Kidney glomerular epithelial cell (primary cell): ENCODE measurements at regions not wholly inside any gene's neighbourhood (a gene's known extent, or its start where the extent isn't known, plus 50 kb on each side); places are given as distances from the start of the nearest gene placed in this dataset.
"Not testable (repeated sequence)": the region's sequence is repeated elsewhere in the genome, so short reads cannot be mapped to it uniquely, and the experiment has no call there.

Experiments
- DNase-seq: peaks from one replicate; lab custom pipeline; 2025; lab: John Stamatoyannopoulos, UW

DNA sequence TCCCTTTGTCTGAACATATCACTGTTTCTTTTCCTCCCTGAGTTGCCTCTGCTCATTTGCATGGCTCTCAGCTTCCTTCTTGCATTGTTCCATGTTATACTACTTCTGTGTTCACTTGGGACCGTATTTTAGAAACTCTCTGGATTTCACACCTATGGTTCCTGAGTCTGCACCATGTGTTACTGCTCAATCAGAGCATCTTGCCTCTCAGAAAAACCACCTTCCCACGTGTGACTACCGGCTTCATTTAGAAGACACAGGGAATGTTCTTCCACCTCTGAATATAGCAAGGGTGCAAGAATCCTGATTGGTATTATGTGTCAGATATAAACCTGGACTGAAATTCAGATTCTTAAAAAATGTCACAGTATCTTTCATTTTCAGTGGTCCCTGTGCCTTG lies 731.2 kb downstream of the TDRD15 start:
- no peak for DNase-seq

DNA sequence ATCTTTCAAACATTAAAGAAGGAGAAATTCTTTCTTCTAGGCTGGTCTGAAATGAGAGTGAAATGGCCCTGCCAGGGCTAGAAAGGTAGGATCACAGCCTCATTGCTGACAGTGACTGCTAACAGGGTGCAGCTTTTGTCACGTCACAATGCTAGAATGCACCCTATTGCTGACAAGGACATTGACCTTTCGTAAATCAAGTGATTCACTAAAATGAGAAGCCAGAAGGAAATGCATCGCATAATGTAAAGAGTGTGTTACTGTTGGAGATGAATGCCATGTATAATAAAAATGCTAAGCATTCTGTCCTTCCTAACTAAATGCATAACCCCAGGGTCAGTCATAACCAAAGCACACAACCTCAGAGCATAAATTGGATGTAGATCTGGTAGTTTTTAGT lies 732.9 kb downstream of the TDRD15 start:
- no peak for DNase-seq

DNA sequence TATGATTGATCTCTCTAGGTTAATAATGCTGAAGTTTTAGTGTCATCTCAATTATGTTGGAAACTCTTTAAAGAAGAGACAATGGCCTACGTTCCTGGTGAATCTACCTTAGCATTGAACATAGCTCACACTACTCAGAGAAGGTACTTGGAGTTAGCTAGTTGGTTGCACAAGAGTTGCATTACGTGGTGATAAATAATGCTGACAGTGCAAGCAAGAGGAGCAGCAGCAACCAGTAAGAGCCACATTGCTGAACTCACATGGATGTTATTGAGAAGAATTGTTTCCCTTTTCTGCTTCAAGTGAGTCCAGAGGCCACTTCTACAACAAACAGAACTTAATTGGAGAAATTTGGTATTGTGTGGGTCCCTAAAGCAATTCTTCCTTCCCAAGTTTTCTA lies 737.1 kb downstream of the TDRD15 start:
- no peak for DNase-seq

DNA sequence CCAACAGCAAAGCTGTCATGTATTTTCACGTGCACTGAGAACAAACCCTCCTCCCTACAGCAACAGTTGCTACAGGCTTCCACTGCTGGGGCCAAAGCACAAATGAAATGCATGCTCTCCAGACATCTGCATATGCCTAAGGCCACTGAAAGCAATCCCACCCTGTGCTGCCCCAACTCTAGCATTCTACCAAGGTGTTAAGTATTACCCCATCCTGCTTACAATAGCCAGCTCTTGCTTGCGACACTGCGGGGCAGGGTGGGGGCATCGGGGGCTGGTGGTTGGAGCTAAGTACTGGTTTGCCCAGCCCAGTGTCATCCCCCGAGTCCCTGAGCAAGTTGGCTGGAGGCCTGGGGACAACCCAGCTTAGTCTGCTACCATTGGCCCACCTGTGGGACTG lies 742.5 kb downstream of the TDRD15 start:
- DNase-seq = no peak

DNA sequence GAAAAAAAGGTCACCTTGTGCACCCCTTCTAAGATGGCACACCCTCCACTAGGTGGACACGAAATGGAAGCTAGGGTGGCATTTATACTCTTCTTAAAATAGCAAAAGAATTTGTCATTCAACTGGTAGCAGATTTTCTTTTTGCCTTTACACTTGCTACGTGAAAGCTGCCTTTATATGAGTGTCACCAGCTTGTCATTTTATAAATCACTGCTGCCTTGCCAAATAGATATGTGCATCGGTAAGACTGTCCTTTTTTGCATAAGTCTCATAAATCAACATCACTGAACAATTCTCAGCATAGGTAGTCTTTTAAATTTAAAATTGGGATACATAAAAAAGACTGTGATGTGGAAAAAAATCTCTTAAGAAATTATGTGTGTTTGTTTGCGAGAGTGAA lies 764.1 kb downstream of the TDRD15 start:
- DNase-seq = no peak

DNA sequence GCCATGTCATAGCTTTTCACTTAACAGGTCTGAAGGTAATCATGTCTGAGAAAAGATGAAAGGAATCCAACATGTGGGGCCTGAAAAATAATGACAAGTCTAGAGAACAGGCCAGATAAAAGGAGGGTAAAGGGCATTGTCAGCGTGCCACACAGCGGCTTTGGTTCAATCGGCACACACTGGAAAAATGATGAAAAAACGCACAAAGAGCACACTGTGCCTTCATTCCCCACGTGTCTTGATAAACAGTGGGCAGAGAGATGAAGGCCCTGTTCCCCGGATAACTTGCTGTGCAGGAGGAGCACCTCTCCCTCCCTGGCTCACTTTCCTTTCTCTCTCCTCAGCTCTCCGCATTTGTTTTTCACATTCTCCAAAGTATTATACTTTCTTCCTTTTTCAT lies 766.3 kb downstream of the TDRD15 start:
- no peak for DNase-seq

DNA sequence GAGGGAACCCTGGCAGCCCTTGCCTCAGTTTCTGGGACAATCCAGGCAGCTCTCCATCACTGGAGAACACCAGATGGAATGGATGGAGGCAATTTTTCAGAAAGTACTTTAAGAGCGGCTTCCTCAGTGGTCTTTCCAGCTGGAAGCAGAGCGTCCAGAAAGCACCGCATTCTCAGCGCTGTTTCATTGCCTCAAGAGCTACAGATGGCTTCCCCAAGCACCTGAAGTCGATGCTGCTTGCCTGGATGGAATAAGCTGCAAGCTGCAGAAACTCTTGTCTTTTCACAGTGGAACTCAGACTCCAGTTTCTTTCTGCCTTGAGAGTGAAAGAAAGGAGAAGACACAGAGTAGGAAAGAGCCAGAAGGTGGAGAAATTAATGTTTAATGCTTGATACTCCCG lies 766.9 kb downstream of the TDRD15 start:
- DNase-seq = no peak

DNA sequence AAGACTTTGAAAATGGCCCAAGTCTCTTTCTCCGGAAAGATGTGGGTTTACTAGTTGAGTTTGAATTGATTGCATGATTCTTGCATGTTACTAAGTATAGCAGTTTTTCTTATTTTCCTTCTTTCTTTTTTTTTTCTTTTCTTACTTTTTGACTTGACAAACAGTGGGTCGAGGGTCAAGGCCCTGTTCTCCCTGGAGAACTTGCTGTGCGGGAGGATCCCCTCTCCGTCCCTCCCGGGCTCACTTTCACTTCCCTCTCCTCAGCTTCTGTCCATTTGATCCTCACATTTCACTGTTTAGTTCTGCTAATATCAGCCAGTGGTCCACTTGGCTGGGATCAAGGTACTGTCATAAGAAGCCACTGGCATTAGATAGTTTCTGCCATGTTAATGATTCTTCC lies 767.4 kb downstream of the TDRD15 start:
- DNase-seq = no peak

DNA sequence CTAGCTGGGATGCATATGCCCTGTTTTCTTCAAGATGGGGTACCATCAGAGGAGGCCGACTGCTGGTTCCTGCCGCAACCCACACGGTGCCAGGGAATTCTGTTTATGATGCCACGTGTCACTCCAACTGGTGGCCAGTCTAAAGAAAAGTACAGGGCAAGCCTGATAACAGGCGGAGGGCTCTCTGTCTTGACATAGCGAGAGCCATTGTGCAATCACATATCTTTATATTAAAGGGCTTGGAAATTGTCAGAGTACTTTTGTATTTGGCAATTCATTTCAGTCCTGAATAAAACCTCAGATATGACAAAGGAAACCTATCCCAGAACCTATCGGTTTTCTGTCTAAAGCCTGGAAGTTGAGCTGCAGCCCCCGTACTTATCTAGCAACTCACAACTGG lies 768.4 kb downstream of the TDRD15 start:
- no peak for DNase-seq

DNA sequence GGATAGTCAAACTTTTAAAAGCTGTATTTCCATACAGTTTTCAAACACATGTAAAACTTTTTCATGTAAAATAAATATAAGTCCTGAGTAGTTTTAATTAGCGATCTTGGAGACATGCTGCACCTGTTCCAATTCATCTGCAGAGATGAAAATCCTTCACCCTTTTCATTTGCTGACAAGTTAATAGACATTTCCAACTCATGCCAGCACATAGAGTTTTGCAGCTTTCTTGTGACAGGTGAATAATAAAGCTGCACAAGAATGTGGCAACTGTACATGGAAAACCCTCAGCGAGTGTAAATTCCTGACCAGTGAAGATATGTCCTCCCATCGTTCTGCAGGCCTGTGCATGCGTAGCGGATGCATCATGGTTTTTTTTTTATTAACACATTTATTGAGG lies 771.4 kb downstream of the TDRD15 start:
- DNase-seq = no peak

DNA sequence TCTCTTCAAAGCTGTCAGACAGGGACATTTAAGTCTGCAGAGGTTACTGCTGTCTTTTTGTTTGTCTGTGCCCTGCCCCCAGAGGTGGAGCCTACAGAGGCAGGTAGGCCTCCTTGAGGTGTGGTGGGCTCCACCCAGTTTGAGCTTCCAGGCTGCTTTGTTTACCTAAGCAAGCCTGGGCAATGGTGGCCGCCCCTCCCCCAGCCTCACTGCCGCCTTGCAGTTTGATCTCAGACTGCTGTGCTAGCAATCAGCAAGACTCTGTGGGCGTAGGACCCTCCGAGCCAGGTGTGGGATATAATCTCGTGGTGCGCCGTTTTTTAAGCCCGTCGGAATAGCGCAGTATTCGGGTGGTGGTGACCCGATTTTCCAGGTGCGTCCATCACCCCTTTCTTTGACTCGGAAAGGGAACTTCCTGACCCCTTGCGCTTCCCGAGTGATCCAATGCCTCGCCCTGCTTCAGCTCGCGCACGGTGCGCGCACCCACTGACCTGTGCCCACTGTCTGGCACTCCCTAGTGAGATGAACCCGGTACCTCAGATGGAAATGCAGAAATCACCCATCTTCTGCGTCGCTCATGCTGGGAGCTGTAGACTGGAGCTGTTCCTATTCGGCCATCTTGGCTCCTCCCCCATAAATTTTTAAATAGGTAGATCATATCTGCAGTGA lies 785.1 kb downstream of the TDRD15 start:
- DNase-seq = not testable (repeated sequence)

DNA sequence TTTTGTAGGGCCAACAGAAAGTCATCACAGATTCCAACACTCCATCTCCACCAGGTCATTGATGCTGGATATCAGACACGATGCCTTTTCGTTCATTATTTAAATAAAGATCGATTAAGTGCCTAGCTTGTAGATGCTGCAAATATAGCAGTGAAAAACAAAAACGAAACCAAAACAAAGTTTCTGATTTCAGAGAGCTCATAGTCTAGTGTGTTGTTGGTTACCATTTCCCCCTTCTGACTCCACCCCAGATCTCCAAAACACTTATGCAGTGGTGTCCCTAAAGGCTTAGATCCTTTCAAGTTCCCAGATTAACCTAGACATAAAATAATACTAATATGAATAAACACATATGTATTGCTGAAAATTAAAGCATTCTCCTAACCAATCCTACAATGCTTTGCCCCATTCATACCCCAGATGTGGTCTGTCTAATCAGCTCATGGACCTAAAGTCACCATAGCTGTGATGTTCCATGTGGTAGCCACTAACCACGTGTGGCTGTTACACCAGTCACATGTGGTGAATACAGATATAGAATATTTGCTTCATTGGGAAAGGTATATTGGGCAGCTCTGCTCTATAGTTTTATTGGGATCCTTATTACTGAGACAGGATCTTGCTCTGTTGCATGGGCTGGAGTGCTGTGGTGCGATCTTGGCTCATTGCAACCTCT lies 787.2 kb downstream of the TDRD15 start:
- DNase-seq = no peak

DNA sequence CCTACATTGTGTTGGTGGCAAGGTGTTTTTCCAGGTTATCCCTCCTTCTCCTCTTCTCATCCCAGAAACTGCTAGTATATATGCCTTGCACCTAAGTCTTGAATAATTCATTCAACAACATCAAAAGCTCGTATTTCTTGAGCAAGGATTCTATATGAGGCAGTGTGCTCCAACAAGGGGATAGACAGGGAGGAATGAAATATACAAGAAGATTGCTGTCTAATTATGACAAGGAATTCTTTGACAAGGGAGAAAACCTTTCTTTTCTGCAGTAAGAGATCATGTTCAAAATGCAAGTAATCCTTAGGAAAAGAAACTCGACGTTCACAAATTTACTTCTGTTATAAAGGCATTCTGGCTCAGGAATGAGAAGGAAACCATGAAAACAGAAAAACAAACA lies 788.6 kb downstream of the TDRD15 start:
- DNase-seq = no peak

DNA sequence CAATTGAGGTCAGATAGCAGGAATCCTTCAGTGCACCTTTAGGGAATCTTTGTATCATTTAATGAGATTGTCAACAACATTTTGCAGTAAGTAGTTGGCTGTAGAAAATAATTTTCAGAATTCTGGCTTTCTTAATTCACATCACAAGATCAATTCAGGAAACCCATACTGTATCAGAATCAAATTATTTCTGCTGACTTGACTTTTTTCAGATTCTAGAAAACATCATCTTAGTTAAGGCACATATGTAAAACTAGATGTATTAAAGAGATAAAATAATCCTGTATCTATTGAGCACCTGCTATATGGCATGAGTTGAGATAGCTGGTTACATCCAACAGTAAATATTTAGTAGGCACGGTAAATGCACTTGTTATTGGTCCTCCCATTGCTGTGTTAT lies 791.4 kb downstream of the TDRD15 start:
- no peak for DNase-seq

DNA sequence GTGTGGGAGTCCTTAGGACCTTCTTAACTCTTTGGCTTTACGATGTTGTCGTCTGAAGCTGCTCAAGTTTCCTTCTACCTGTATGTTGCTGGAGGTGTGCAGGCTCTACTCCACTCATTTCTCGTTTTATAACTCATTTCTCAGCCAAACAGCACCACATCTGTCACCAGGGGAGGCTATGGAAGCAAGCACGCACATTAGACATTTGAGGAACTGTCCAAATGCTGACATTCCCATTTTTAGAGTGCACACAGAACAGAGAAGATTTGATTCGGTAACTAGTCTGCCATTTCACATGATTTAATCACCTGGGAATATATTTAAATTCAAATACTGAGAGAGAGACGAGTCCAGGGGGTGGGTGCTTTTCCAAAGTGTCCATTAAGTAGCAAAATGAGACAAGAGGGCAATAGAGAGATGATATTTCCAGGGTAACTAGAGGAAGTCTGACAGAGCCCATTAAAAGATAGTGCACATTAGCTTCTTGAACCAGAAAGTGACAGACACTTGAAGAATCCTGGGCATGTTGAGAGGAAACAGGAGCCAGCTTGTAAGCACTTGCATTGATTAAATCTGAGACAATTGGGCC lies 793.3 kb downstream of the TDRD15 start:
- no peak for DNase-seq

DNA sequence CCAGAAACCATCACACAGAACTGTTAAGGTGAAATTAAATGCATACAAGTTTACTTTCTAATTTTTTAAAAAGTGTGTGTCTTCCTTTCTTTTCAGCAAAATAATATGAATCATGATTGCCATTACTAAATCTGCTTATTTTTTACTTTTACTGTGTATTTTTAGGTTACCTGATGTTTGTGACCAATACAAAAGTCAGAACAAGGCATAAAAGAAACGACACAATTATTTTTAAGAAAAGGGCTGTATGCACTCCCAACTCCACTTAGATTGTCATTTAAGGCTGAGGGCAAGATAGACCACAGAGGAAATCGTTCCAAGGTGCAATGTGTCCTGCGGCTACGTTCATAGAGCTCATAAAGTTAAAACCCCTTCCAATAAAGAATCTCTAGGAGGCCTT lies 797.0 kb downstream of the TDRD15 start:
- no peak for DNase-seq

DNA sequence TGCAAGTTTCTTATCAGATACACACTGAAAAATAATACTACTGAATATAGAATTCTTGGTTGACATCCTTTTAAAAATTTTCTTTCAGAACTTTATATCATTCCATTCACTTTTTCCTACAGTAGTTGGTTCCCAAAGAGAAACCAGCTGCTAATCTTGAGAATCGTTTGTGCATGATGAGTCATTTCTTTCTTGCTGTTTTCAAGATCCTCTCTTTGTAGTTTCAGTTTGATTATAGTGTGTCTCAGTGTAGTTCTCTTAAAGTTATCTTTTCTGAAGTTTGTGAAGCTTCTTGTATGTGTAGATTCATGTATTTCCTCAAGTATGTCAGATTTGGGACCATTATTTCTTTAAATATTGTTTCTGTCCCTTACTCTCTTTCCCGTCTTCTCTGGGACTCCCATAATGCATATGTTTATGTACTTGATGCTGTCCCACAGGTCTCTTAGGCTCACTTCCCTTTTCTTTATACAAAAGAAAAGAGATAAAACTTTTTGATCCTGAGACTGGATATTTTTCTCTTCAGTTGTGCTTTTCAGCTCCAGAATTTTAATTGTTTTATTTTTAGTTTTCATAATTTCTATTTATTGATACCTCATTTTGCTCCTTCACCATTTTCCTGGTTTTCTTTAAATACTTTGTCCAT lies 801.0 kb downstream of the TDRD15 start:
- DNase-seq = no peak

DNA sequence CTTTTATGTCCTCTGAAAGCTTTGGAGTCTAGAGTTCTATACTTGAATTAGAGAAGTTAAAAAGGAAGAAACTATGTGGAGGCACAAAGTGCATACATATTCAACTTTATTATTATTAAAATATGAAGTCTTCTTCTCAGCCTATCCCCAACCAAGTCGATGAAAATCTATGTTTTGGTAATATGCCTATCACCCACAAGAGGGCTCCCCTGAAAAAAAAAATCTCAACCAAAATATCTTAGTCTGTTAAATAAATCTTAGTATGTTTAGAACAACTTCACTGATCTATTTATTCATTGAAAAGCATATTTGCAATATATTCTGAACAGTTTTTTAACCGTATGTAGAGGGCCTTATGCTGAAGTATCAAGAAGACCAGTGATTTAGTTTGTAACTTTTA lies 804.5 kb downstream of the TDRD15 start:
- no peak for DNase-seq

DNA sequence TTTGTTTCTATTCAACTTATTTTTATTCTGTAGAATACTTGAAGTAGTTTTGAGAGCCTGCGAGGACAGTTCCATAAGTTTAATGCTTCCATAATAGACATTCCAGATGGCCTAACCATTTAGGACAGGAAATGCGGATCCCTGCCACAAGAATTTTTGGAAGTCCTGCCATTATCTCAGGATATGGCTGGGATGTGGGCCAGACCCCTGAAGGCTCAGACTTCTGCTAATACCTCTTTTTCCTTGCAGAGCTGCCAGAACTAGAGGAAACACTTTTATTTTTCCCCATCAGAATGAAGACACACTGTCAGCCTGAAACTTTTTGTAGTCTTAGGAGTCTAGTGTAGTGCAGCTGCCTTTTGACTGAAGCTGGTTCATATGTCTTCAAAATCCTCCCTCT lies 806.5 kb downstream of the TDRD15 start:
- DNase-seq = no peak

DNA sequence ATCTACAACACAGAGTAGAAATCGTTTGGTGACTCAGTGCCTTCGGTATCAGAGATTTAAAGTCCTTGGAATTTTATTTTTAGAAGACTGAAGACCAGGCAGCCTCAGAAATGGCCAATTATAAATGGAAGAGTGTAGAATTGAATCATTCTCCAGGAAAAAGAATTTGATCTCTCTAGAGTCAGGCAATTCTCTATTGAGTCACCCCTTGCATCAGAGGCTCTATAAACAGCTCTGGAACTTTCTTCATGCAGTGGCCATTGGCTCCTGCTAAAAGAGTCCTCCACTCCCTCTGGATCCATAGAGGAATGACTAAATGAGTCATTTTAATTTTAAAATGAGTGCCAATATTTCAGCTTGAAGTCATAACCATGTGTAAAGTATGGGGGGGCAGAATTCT lies 816.2 kb downstream of the TDRD15 start:
- no peak for DNase-seq

DNA sequence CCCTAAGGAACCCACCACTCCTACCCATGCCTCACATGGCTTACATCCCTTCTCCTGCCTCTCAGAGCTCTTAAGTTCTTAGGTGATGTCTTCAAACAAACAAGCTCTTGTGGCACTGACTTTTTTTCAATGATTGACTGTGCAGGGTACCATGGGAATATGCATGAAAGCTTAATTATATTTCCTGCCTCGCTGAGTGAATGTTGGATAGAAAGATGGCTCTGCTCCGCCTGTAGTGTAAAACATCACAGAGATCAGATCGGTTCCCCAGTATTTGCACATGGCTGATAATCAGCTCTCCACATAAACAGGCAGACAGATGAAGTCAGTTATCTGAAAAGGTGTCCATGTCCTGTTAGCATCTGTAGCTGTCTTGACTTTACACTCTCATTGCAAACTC lies 820.8 kb downstream of the TDRD15 start:
- DNase-seq = no peak

DNA sequence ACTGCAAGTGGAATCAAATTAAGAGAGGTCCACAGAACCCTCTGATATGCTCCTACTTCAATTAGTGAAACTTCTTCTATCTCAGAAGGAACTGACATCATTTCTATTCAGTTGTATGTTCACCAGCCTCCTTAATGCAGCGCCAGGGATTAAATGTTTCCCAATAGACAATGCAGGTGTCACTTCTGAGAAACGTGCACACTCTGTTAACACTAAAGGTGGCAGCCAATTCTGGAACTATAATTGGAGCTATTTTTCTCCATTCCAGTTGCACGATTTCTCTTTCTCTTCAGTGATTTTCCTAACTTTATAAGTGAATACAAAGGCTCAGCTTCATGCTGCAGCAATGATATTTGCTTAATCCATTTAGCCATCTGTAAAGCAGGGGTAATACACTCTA lies 821.9 kb downstream of the TDRD15 start:
- DNase-seq = no peak

DNA sequence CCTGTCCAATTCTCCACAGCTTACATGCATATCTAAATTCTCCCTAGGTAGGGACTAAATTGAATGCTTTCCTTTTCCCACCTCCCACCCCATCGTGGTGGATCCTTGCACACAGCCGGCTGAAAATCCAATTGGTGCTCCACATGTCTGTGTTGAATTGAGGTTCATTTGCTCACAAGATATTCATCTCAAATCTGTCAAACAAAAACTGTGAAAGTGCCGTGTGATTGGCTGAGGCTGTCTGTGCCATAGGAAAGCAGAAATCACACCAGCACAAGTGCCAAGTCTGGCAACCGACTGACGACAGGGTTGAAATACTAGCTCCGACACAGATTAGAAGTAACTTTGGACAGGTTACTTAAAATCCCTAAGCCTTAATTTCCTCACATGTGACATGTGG lies 823.3 kb downstream of the TDRD15 start:
- DNase-seq = no peak
